Lung (tissue), 11 donors: ENCODE measurements at regions not wholly inside any gene's neighbourhood (a gene's known extent, or its start where the extent isn't known, plus 50 kb on each side); places are given as distances from the start of the nearest gene placed in this dataset.

Experiments
- ATAC-seq: fragments of 200-7000 bp; cut with Tn5 transposase; one replicate; pipeline ENCODE4 v1.9.1; 2020; ENCODE audit warnings: moderate number of reproducible peaks; ENCODE audit not compliant: insufficient read depth, low FRiP score
- DNase-seq, 3 donors: peaks; one replicate each; pipeline ENCODE4 v3.0.0-alpha.2; 2013 to 2017
- H3K27ac ChIP-seq, 2 donors: one replicate each; pipeline ENCODE4 v1.5.1; 2013; ENCODE audit warnings: mild to moderate bottlenecking in 2 of 2, moderate library complexity in 2 of 2, control low read depth in 1 of 2, inconsistent platforms in 1 of 2, low read depth in 1 of 2, low read length in 1 of 2
- H3K27me3 ChIP-seq, 3 donors: one replicate each; pipeline ENCODE4 v1.5.1; 2013; ENCODE audit warnings: low read length in 2 of 3; ENCODE audit not compliant: control insufficient read depth in 3 of 3, insufficient read depth in 3 of 3
- H3K36me3 ChIP-seq, 4 donors: one replicate each; pipeline ENCODE4 v1.5.1; 2013; ENCODE audit warnings: low read length in 4 of 4, mild to moderate bottlenecking in 1 of 4, moderate library complexity in 1 of 4; ENCODE audit not compliant: control insufficient read depth in 4 of 4, insufficient read depth in 4 of 4
- H3K4me1 ChIP-seq, 5 donors: one replicate each; pipeline ENCODE4 v1.5.1; 2013; ENCODE audit warnings: low read length in 5 of 5, mild to moderate bottlenecking in 2 of 5, moderate library complexity in 1 of 5; ENCODE audit not compliant: control insufficient read depth in 5 of 5, insufficient read depth in 5 of 5
- H3K4me3 ChIP-seq: one replicate; pipeline ENCODE4 v1.5.1; 2013; ENCODE audit warnings: mild to moderate bottlenecking, control low read depth, moderate library complexity
- H3K9ac ChIP-seq, 2 donors: one replicate each; pipeline ENCODE4 v1.5.1; 2013; ENCODE audit warnings: low read length in 2 of 2, control low read depth in 1 of 2; ENCODE audit not compliant: insufficient read depth in 1 of 2
- H3K9me3 ChIP-seq, 4 donors: one replicate each; pipeline ENCODE4 v1.5.1; 2013; ENCODE audit warnings: low read length in 3 of 4, mild to moderate bottlenecking in 1 of 4, moderate library complexity in 1 of 4; ENCODE audit not compliant: control insufficient read depth in 4 of 4, insufficient read depth in 3 of 4
- CTCF ChIP-seq: IDR thresholded peaks from 2 replicates; pipeline ENCODE4 v1.5.1; 2012; ENCODE audit warnings: mild to moderate bottlenecking; ENCODE audit errors: control extremely low read depth, extremely low read depth
- WGBS, 2 donors: extraction: QIAGEN DNeasy Blood & Tissue Kit; methylation state at CpG; one replicate each; pipeline ENCODE4 v1.1.7; 2013; 5-methylcytosine and 5-hydroxymethylcytosine counted together
- donor health status: control.
- donor health status: control.
- donor health status: Bipolar disorder and iron deficiency.
- donor health status: healthy.
- donor health status: DM: yes; HTN: yes; CAD: no.

- 91 to 94% methylated on average over 5 of the region's 5 CpGs for WGBS, 2 donors
- Histone ChIP-seq H3K27ac (no peak overlapping the region), H3K4me1 (peaks cover 0 to 2% (median 0%) of the 10 kb centered on the region in 5 donors), H3K9me3 (no peaks in the 10 kb centered on the region), H3K9ac (no peak overlapping the region), H3K4me3 (no peak overlapping the region), H3K27me3 (no peaks in the 10 kb centered on the region), H3K36me3 (no peaks in the 10 kb centered on the region)
- ATAC-seq (no peak), DNase-seq (no peak)
- TF ChIP-seq CTCF, result no peak
These were observed 87.4 kb upstream of the NGF start for GRCh38 chr1:115425442-115425841.

- H3K9ac ChIP-seq, result no peak overlapping the region
- H3K27me3 ChIP-seq, result no peaks in the 10 kb centered on the region
- no peaks in the 10 kb centered on the region for H3K9me3 ChIP-seq
- no peak for DNase-seq
- H3K27ac ChIP-seq, result no peak overlapping the region
- no peak for ATAC-seq
- 62 to 76% methylated on average over 5 of the region's 5 CpGs for WGBS, 2 donors
- no peak overlapping the region for H3K4me3 ChIP-seq
- peaks cover 0 to 2% (median 0%) of the 10 kb centered on the region in 5 donors for H3K4me1 ChIP-seq
- no peak for TF ChIP-seq CTCF
- H3K36me3 ChIP-seq, result no peaks in the 10 kb centered on the region
These were observed 85.7 kb upstream of the NGF start for GRCh38 chr1:115423776-115424175.

GRCh38 chr1:115419571-115419970, 81.5 kb upstream of the NGF start:
- no peak overlapping the region for H3K27ac ChIP-seq
- WGBS, 2 donors, result 54 to 62% methylated on average over 3 of the region's 3 CpGs
- no peak for DNase-seq
- TF ChIP-seq CTCF, result no peak
- no peaks in the 10 kb centered on the region for H3K9me3 ChIP-seq
- no peaks in the 10 kb centered on the region for H3K4me1 ChIP-seq
- H3K9ac ChIP-seq, result no peak overlapping the region
- no peaks in the 10 kb centered on the region for H3K36me3 ChIP-seq
- no peak overlapping the region for H3K4me3 ChIP-seq
- no peak for ATAC-seq
- H3K27me3 ChIP-seq, result no peaks in the 10 kb centered on the region

- H3K9ac ChIP-seq, result no peak overlapping the region
- 82 to 86% methylated on average over 3 of the region's 3 CpGs for WGBS, 2 donors
- H3K27me3 ChIP-seq, result no peaks in the 10 kb centered on the region
- no peak overlapping the region for H3K4me3 ChIP-seq
- TF ChIP-seq CTCF, result no peak
- H3K4me1 ChIP-seq, result peaks cover 0 to 6% (median 0%) of the 10 kb centered on the region in 5 donors
- no peaks in the 10 kb centered on the region for H3K36me3 ChIP-seq
- no peak overlapping the region for H3K27ac ChIP-seq
- H3K9me3 ChIP-seq, result no peaks in the 10 kb centered on the region
- ATAC-seq (no peak), DNase-seq (no peak)
These were observed 75.6 kb upstream of the NGF start for GRCh38 chr1:115413621-115414020.
